ENCODE measurements at regions not wholly inside any gene's neighbourhood (a gene's known extent, or its start where the extent isn't known, plus 50 kb on each side); places are given as distances from the start of the nearest gene placed in this dataset.

DNA sequence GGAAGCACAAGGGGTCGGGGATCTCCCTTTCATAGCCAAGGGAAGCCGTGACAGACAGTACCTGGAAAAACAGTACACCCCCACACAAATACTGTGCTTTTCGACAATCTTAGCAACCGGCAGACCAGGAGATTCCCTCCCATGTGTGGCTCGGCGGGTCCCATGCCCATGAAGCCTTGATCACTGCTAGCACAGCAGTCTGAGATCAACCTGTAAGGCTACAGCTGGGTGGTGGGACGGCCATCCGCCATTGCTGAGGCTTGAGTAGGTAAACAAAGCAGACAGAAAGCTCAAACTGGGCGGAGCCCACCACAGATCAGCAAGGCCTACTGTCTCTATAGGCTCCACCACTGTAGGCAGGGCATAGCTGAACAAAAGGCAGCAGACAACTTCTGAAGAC, 180.2 kb upstream of the SOX6 start:
- Histone ChIP-seq H3K27ac (ENCODE audit: low read length in 2 of 2) (no peak overlapping the region), H3K9me3 (ENCODE audit: control extremely low read depth in 1 of 3, control insufficient read depth in 2 of 3, insufficient read depth in 1 of 3, low read length in 2 of 3) (peaks cover 0 to 8% (median 0%) of the 10 kb centered on the region in 3 donors), H3K27me3 (replicated peaks in 1 of 4; ENCODE audit: control extremely low read depth in 1 of 4, control insufficient read depth in 3 of 4, insufficient read depth in 4 of 4, low read length in 3 of 4) (no peaks in the 10 kb centered on the region), H4K20me1 (ENCODE audit: control insufficient read depth, insufficient read depth, low read length, poor library complexity, severe bottlenecking) (no peaks in the 10 kb centered on the region), H2AFZ (ENCODE audit: insufficient read depth, low read depth, low read length, poor library complexity, severe bottlenecking) (no peak overlapping the region), H3K4me2 (replicated peaks; ENCODE audit: low read depth, low read length, poor library complexity, severe bottlenecking) (no peak overlapping the region), H3K79me2 (ENCODE audit: control insufficient read depth, insufficient read depth, low read length) (no peaks in the 10 kb centered on the region), H3K36me3 (replicated peaks in 1 of 2; ENCODE audit: control extremely low read depth in 1 of 2, control insufficient read depth in 1 of 2, extremely low read depth in 1 of 2, insufficient read depth in 2 of 2, low read length in 1 of 2) (no peaks in the 10 kb centered on the region), H3K4me1 (ENCODE audit: control insufficient read depth in 2 of 2, insufficient read depth in 2 of 2, low read length in 2 of 2) (no peaks in the 10 kb centered on the region), H3K9ac (ENCODE audit: low read length) (no peak overlapping the region), H3K4me3 (ENCODE audit: control extremely low read depth in 1 of 5, extremely low read depth in 1 of 5, insufficient read depth in 1 of 5, low read depth in 2 of 5, low read length in 4 of 5) (no peak overlapping the region)
- Mint-ChIP-seq H3K27ac (no peak overlapping the region), H3K27me3 (no peaks in the 10 kb centered on the region), H3K4me3 (no peak overlapping the region), H3K4me1 (no peaks in the 10 kb centered on the region), H3K9me3 (ENCODE audit: insufficient read depth) (no peaks in the 10 kb centered on the region)
- 88% methylated on average over 7 of the region's 9 CpGs for WGBS (ENCODE audit: insufficient coverage)
- intact Hi-C loops (cut with micrococcal nuclease): no loop called here
- ATAC-seq (ENCODE audit: low read depth) (no peak), DNase-seq (no peak)
- no peak for TF ChIP-seq EZH2 (IDR thresholded peaks at IDR 0.05; ENCODE audit: borderline replicate concordance, insufficient read depth, low read depth, low read length, poor library complexity, severe bottlenecking)
- TF ChIP-seq, protein P1, sequence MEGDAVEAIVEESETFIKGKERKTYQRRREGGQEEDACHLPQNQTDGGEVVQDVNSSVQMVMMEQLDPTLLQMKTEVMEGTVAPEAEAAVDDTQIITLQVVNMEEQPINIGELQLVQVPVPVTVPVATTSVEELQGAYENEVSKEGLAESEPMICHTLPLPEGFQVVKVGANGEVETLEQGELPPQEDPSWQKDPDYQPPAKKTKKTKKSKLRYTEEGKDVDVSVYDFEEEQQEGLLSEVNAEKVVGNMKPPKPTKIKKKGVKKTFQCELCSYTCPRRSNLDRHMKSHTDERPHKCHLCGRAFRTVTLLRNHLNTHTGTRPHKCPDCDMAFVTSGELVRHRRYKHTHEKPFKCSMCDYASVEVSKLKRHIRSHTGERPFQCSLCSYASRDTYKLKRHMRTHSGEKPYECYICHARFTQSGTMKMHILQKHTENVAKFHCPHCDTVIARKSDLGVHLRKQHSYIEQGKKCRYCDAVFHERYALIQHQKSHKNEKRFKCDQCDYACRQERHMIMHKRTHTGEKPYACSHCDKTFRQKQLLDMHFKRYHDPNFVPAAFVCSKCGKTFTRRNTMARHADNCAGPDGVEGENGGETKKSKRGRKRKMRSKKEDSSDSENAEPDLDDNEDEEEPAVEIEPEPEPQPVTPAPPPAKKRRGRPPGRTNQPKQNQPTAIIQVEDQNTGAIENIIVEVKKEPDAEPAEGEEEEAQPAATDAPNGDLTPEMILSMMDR (IDR thresholded peaks at IDR 0.05): no peak
- ChIA-PET POLR2A (no interaction called here), CTCF (no interaction called here)

DNA sequence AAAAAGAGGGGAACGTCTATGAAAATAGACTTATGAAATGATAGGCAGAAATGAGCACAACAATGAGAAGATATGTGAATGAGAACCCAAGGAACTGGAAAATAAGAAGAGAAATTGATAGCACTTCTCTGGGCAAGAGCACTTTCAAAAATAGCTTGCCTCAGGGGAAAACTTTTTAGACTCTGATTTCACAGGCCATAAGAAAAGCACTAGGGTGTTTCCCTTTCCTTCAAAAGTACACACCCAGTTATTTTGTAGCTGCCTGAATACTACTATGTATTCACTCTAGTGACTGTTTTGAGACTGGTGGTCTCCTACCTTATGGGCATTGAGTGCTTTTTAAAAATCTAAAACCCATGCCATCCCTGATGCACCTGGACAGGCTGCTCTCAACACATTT, 172.3 kb upstream of the SOX6 start:
- H3K27me3 ChIP-seq (replicated peaks in 1 of 4; ENCODE audit: control extremely low read depth in 1 of 4, control insufficient read depth in 3 of 4, insufficient read depth in 4 of 4, low read length in 3 of 4): no peaks in the 10 kb centered on the region
- no peaks in the 10 kb centered on the region for H3K9me3 ChIP-seq (ENCODE audit: control extremely low read depth in 1 of 3, control insufficient read depth in 2 of 3, insufficient read depth in 1 of 3, low read length in 2 of 3)
- no peak overlapping the region for H3K4me2 ChIP-seq (replicated peaks; ENCODE audit: low read depth, low read length, poor library complexity, severe bottlenecking)
- Mint-ChIP-seq H3K27me3 (no peaks in the 10 kb centered on the region), H3K4me1 (no peaks in the 10 kb centered on the region), H3K27ac (no peak overlapping the region), H3K4me3 (no peak overlapping the region), H3K9me3 (ENCODE audit: insufficient read depth) (no peaks in the 10 kb centered on the region)
- H4K20me1 ChIP-seq (ENCODE audit: control insufficient read depth, insufficient read depth, low read length, poor library complexity, severe bottlenecking): no peaks in the 10 kb centered on the region
- H3K27ac ChIP-seq (ENCODE audit: low read length in 2 of 2): no peak overlapping the region
- no peaks in the 10 kb centered on the region for H3K4me1 ChIP-seq (ENCODE audit: control insufficient read depth in 2 of 2, insufficient read depth in 2 of 2, low read length in 2 of 2)
- H3K79me2 ChIP-seq (ENCODE audit: control insufficient read depth, insufficient read depth, low read length): no peaks in the 10 kb centered on the region
- no peaks in the 10 kb centered on the region for H3K36me3 ChIP-seq (replicated peaks in 1 of 2; ENCODE audit: control extremely low read depth in 1 of 2, control insufficient read depth in 1 of 2, extremely low read depth in 1 of 2, insufficient read depth in 2 of 2, low read length in 1 of 2)
- ATAC-seq (ENCODE audit: low read depth) (no peak), DNase-seq (no peak)
- no peak overlapping the region for H3K9ac ChIP-seq (ENCODE audit: low read length)
- TF ChIP-seq EZH2 (IDR thresholded peaks at IDR 0.05; ENCODE audit: borderline replicate concordance, insufficient read depth, low read depth, low read length, poor library complexity, severe bottlenecking): no peak
- TF ChIP-seq, protein P1 (IDR thresholded peaks at IDR 0.05): no peak
- intact Hi-C loops (cut with micrococcal nuclease): no loop called here
- POLR2A ChIA-PET: no interaction called here
- H3K4me3 ChIP-seq (ENCODE audit: control extremely low read depth in 1 of 5, extremely low read depth in 1 of 5, insufficient read depth in 1 of 5, low read depth in 2 of 5, low read length in 4 of 5): no peak overlapping the region
- H2AFZ ChIP-seq (ENCODE audit: insufficient read depth, low read depth, low read length, poor library complexity, severe bottlenecking): no peak overlapping the region
- CTCF ChIA-PET: no interaction called here
- WGBS (ENCODE audit: insufficient coverage): 50% methylated on average over 1 of the region's 1 CpG
